Karpas-422 (cell line): ENCODE measurements at regions not wholly inside any gene's neighbourhood (a gene's known extent, or its start where the extent isn't known, plus 50 kb on each side); places are given as distances from the start of the nearest gene placed in this dataset.
A peak's percentile ranks its signal among the peaks of the same experiment; 100 is the strongest.
"Not testable (repeated sequence)": the region's sequence is repeated elsewhere in the genome, so short reads cannot be mapped to it uniquely, and the experiment has no call there.

Experiments
- DNase-seq: peaks from one replicate; pipeline ENCODE4 v3.0.0-alpha.2; 2015
- H2AFZ ChIP-seq: fragments of 200-600 bp; sonication (generic); 2 replicates; pipeline ENCODE4 v1.6.1; 2014; ENCODE audit warnings: antibody characterized with exemption, low read length, mixed read lengths
- H3K27ac ChIP-seq: fragments of 200-600 bp; sonication (generic); 2 replicates; pipeline ENCODE4 v1.5.1; 2014; ENCODE audit warnings: mild to moderate bottlenecking, low read length, moderate library complexity
- H3K27me3 ChIP-seq: fragments of 200-600 bp; sonication (generic); 2 replicates; pipeline ENCODE4 v1.6.1; 2014; ENCODE audit warnings: low read length, mixed read lengths
- H3K36me3 ChIP-seq: fragments of 200-600 bp; sonication (generic); 2 replicates; pipeline ENCODE4 v1.6.1; 2014; ENCODE audit warnings: low read length, mixed read lengths; ENCODE audit not compliant: insufficient read depth
- H3K4me1 ChIP-seq: fragments of 200-600 bp; sonication (generic); 2 replicates; pipeline ENCODE4 v1.6.1; 2014; ENCODE audit warnings: mild to moderate bottlenecking, low read length, mixed read lengths
- H3K4me2 ChIP-seq: fragments of 200-600 bp; sonication (generic); 2 replicates; pipeline ENCODE4 v1.6.1; 2014; ENCODE audit warnings: low read length, low read depth, mild to moderate bottlenecking; ENCODE audit not compliant: poor library complexity, severe bottlenecking
- H3K4me3 ChIP-seq: fragments of 200-600 bp; sonication (generic); 2 replicates; pipeline ENCODE4 v1.5.1; 2014; ENCODE audit warnings: mild to moderate bottlenecking, antibody characterized with exemption, low read length, mixed read lengths
- H3K79me2 ChIP-seq: fragments of 200-600 bp; sonication (generic); 2 replicates; pipeline ENCODE4 v1.6.1; 2014; ENCODE audit warnings: mild to moderate bottlenecking, low read length, mixed read lengths
- H3K9ac ChIP-seq: fragments of 200-600 bp; sonication (generic); 2 replicates; pipeline ENCODE4 v1.6.0; 2014; ENCODE audit warnings: low read length
- H3K9me2 ChIP-seq: fragments of 200-600 bp; sonication (generic), shearing (Covaris generic); replicated peaks from 2 replicates; pipeline ENCODE4 v1.6.0; 2014; ENCODE audit warnings: mild to moderate bottlenecking, low read length, moderate library complexity; ENCODE audit not compliant: insufficient read depth
- H3K9me3 ChIP-seq: fragments of 300-700, 200-600 bp; sonication (generic); 2 replicates; pipeline ENCODE4 v1.6.1; 2014; ENCODE audit warnings: low read length, mixed read lengths
- H4K20me1 ChIP-seq: fragments of 200-600 bp; sonication (generic); 2 replicates; pipeline ENCODE4 v1.6.1; 2014; ENCODE audit warnings: mild to moderate bottlenecking, antibody characterized with exemption, low read length, low read depth; ENCODE audit not compliant: insufficient read depth

DNA sequence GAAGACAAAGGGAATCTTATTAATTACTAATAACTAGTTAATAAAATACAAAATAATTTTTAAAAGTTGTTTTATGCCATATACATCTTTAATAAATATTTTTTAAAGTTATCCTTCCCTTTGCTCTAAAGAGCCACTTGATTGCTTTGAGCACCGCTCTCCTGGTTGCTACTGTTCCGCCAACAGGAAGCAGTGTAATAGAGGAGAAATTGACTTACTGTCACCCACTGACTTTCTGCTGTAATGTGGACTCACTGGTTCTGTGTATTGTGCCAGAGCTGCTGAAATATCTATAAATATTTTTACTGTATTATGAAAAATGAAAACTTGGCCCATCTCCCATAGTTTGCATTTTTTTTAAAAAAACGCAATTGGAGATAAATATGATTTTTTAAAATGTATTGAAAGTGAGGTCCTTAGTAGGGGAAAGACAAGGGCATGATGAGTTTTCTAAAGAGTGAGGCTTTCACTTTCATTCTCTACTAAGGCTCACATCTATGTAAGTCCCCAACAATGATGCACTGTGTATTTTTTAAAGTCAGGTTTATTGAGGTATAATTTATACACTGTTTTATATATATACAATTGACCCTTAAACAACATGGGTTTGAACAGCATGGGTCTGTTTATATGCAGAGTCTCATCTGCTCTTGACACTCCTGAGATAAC, 100.5 kb downstream of the NPY start:
- H3K9me2 ChIP-seq = no peaks in the 10 kb centered on the region
- H3K79me2 ChIP-seq = no peaks in the 10 kb centered on the region
- H3K4me1 ChIP-seq = no peaks in the 10 kb centered on the region
- H3K9ac ChIP-seq = no peak overlapping the region
- H3K27ac ChIP-seq = no peak overlapping the region
- no peak overlapping the region for H3K4me3 ChIP-seq
- no peaks in the 10 kb centered on the region for H3K27me3 ChIP-seq
- no peak overlapping the region for H2AFZ ChIP-seq
- no peaks in the 10 kb centered on the region for H3K36me3 ChIP-seq
- H4K20me1 ChIP-seq = no peaks in the 10 kb centered on the region
- H3K4me2 ChIP-seq = no peak overlapping the region
- no peak for DNase-seq
- no peaks in the 10 kb centered on the region for H3K9me3 ChIP-seq

DNA sequence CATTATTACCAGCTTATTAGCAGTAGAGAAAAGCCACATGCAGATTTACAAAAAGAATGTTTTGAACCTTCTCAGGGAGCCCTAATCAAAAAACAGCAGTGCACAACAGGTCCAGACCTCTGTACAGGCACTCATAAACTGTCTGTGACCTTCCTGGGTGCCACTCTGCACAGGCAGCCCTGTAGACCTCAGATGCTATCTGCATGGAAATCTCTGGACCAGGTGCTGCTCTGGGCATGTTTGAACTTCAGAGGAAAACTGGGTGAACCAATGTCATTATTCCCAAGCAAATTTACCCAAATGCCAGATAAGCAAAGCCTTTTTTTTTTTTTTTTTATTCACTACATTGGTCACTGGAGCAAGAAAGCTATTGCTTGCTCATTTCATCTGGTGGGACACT, 104.2 kb downstream of the NPY start:
- no peak overlapping the region for H3K4me3 ChIP-seq
- no peak for DNase-seq
- H3K4me1 ChIP-seq = no peaks in the 10 kb centered on the region
- H3K27ac ChIP-seq = no peak overlapping the region
- no peak overlapping the region for H2AFZ ChIP-seq
- no peaks in the 10 kb centered on the region for H4K20me1 ChIP-seq
- H3K79me2 ChIP-seq = no peaks in the 10 kb centered on the region
- H3K9ac ChIP-seq = no peak overlapping the region
- no peaks in the 10 kb centered on the region for H3K9me3 ChIP-seq
- no peaks in the 10 kb centered on the region for H3K9me2 ChIP-seq
- H3K27me3 ChIP-seq = no peaks in the 10 kb centered on the region
- H3K4me2 ChIP-seq = no peak overlapping the region
- H3K36me3 ChIP-seq = no peaks in the 10 kb centered on the region

DNA sequence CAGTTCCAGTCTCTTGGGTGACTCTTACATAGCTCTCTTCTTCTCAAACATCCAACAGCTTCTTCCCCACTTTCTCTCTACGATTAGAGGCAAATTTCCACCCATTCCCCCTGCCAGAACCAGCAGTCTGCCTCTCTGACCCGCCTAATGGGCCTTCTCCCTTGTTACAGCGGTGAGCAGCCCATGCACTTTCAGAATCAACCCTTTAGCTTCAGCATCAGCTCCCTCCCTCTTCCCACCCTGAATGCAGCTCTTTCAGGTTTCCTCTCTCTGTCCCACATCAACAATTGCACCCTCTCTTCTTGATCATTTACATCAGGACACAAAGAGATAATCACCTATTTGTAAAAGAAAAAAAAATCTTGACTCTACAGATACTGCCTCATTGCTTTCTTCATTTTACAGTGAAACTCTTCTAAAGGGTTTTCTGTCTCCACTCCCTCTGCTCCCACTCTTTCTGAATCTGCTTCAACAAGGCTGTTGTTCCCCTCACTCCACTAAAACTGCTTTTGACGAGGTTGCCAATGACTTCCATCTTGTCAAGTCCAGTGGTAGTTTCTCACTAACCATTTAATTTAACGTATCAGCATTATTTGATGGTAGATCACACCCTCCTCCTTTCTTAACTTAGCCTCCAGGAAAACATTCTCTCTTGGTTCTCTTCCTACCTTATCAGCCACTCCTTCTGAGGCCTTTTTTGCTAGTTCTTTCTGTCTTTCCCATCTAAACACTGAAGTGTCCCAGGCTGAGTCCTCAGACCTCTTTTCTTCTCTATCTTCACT, 106.6 kb downstream of the NPY start:
- no peak overlapping the region for H3K4me2 ChIP-seq
- no peaks in the 10 kb centered on the region for H3K9me2 ChIP-seq
- H4K20me1 ChIP-seq = no peaks in the 10 kb centered on the region
- H3K9me3 ChIP-seq = no peaks in the 10 kb centered on the region
- no peaks in the 10 kb centered on the region for H3K79me2 ChIP-seq
- no peak overlapping the region for H3K27ac ChIP-seq
- no peaks in the 10 kb centered on the region for H3K4me1 ChIP-seq
- no peaks in the 10 kb centered on the region for H3K27me3 ChIP-seq
- no peak overlapping the region for H3K9ac ChIP-seq
- no peak for DNase-seq
- no peak overlapping the region for H2AFZ ChIP-seq
- H3K36me3 ChIP-seq = no peaks in the 10 kb centered on the region
- no peak overlapping the region for H3K4me3 ChIP-seq

DNA sequence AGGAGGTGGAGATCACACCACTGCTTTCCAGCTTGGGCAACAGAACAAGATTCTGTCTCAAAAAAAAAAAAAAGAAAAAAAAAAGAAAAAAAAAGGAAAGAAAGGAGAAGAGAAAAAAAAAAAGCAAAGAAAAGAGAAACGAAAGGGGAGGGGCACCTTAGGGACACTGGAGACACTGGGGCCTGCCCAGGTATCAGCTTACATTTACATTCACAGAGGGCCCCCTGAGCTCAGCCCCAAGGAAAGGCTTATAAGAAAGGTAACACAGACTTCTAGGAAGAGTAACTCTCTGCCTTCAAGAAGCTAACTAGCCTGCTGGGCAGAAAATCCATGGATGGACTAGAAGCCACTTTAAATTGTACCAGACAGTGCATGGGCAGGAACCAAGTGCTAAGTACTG, 108.8 kb downstream of the NPY start:
- Histone ChIP-seq H3K27ac (no peak overlapping the region), H3K9me2 (no peaks in the 10 kb centered on the region), H3K36me3 (no peaks in the 10 kb centered on the region), H3K4me2 (no peak overlapping the region), H3K27me3 (no peaks in the 10 kb centered on the region), H2AFZ (no peak overlapping the region), H4K20me1 (no peaks in the 10 kb centered on the region), H3K79me2 (no peaks in the 10 kb centered on the region), H3K4me1 (no peaks in the 10 kb centered on the region), H3K9ac (no peak overlapping the region), H3K9me3 (no peaks in the 10 kb centered on the region), H3K4me3 (no peak overlapping the region)
- DNase-seq = no peak

DNA sequence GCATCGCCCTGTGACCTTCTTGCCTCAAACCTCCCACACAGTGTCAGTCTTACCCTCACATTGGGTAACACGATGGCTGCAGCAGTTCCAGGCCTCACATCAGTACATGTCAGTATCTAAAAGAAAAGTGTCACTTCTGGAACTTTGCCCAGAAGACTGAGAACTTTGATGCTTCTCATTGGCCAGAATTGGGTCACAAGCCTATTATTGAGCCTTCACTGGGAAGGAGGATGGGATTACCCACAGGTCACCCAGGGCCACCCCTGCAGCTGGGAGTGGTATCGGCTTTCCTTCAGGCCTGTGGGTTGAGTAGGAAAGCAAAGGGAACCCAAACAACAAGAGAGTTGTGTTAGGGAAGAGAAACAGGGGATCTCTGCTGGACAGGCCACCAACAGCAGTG, 111.5 kb downstream of the NPY start:
- Histone ChIP-seq H3K27ac (no peak overlapping the region), H3K9ac (no peak overlapping the region), H3K9me2 (no peaks in the 10 kb centered on the region), H3K79me2 (no peaks in the 10 kb centered on the region), H3K9me3 (no peaks in the 10 kb centered on the region), H3K27me3 (no peaks in the 10 kb centered on the region), H3K4me2 (no peak overlapping the region), H4K20me1 (no peaks in the 10 kb centered on the region), H3K4me3 (no peak overlapping the region), H3K4me1 (no peaks in the 10 kb centered on the region), H3K36me3 (no peaks in the 10 kb centered on the region), H2AFZ (no peak overlapping the region)
- no peak for DNase-seq

DNA sequence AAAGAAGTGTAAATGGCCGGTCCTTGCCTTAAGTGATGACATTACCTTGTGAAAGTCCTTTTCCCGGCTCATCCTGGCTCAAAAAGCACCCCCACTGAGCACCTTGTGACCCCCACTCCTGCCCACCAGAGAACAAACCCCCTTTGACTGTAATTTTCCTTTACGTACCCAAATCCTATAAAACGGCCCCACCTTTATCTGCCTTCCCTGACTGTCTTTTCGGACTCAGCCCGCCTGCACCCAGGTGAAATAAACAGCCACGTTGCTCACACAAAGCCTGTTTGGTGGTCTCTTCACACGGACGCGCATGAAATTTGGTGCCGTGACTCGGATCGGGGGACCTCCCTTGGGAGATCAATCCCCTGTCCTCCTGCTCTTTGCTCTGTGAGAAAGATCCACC, 112.4 kb downstream of the NPY start:
- not testable (repeated sequence) for H3K4me1 ChIP-seq, H3K27me3 ChIP-seq, H3K4me2 ChIP-seq, H3K79me2 ChIP-seq, H3K9me3 ChIP-seq, H3K9me2 ChIP-seq, DNase-seq, H3K9ac ChIP-seq, H3K36me3 ChIP-seq, H3K27ac ChIP-seq, H4K20me1 ChIP-seq, H3K4me3 ChIP-seq, H2AFZ ChIP-seq

DNA sequence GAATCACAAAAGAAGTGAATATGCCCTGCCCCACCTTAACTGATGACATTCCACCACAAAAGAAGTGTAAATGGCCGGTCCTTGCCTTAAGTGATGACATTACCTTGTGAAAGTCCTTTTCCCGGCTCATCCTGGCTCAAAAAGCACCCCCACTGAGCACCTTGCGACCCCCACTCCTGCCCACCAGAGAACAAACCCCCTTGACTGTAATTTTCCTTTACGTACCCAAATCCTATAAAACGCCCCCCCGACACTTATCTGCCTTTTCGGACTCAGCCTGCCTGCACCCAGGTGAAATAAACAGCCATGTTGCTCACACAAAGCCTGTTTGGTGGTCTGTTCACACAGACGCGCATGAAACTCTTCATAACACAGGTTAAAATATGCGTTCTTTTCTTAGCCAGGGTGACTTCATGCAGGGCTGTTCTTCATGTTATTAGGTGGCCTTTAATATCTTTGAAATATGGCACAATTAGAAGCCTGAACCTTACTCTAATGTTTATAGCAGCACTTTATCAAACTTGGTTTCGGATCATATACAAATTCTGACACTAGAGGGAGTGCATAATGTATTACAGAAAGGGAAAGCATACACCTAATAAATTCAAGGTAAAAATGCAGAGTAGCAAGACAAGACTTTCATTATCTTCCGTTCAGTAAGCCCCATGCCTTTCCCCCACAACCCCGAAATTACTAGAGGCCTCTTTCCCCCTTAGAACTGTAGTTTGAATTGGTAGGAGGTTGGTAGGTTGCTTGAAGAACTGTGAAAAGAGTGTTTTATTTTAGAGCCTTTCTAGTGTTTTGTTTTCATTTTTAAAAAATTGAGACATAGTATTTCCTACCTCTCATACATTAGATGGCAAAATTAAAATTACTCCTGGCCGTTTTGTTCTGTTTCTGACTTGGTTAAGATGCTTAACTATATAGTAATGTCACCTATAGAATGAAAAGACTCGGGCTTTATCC, 117.9 kb downstream of the NPY start:
- Histone ChIP-seq H3K79me2 (no peaks in the 10 kb centered on the region), H3K9ac (no peak overlapping the region), H3K4me1 (peaks cover 10% of the 10 kb centered on the region), H3K4me2 (peak overlapping the region; percentile 10), H3K27me3 (no peaks in the 10 kb centered on the region), H3K9me2 (no peaks in the 10 kb centered on the region), H3K27ac (no peak overlapping the region), H3K9me3 (no peaks in the 10 kb centered on the region), H3K4me3 (no peak overlapping the region), H4K20me1 (no peaks in the 10 kb centered on the region), H2AFZ (no peak overlapping the region), H3K36me3 (no peaks in the 10 kb centered on the region)
- peak; percentile 68 for DNase-seq

DNA sequence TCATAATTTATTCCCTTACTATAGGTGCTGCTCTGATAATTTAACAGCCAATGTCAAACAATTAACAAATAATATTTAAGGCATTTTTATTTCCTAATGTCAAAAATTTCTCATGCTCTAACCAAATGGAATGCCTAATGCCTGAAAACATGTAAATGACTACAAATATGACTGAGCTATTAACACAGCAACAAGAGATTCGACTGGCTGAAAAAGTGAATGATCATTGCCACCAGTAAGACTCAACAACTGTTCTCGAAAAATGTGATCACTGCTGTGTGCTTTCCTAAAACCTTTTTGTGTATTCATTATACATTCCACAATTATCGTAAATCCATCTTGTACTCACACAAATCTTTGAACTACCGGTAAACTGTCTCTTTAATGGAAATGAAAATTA, 118.7 kb downstream of the NPY start:
- Histone ChIP-seq H3K27ac (no peak overlapping the region), H3K9me2 (no peaks in the 10 kb centered on the region), H3K79me2 (no peaks in the 10 kb centered on the region), H3K9me3 (no peaks in the 10 kb centered on the region), H3K4me1 (peaks cover 10% of the 10 kb centered on the region), H4K20me1 (no peaks in the 10 kb centered on the region), H3K27me3 (no peaks in the 10 kb centered on the region), H2AFZ (no peak overlapping the region), H3K4me3 (no peak overlapping the region), H3K4me2 (no peak overlapping the region), H3K9ac (no peak overlapping the region), H3K36me3 (no peaks in the 10 kb centered on the region)
- DNase-seq = no peak
